ENCODE measurements at regions not wholly inside any gene's neighbourhood (a gene's known extent, or its start where the extent isn't known, plus 50 kb on each side); places are given as distances from the start of the nearest gene placed in this dataset.
"Not testable (repeated sequence)": the region's sequence is repeated elsewhere in the genome, so short reads cannot be mapped to it uniquely, and the experiment has no call there.

GRCh38 chr17:36840796-36841195 is 96.5 kb upstream of the LHX1 start:
- H3K36me3 ChIP-seq (replicated peaks; ENCODE audit: control insufficient read depth, insufficient read depth, low read length) = no peaks in the 10 kb centered on the region
- peaks cover 4% of the 10 kb centered on the region for H3K27me3 ChIP-seq (ENCODE audit: control insufficient read depth, insufficient read depth, low read length)
- no peak overlapping the region for H3K4me3 ChIP-seq (ENCODE audit: insufficient read depth, low read depth, low read length)
- no peak for DNase-seq

- Histone ChIP-seq H3K36me3 (replicated peaks; ENCODE audit: control insufficient read depth, insufficient read depth, low read length) (no peaks in the 10 kb centered on the region), H3K27me3 (ENCODE audit: control insufficient read depth, insufficient read depth, low read length) (peaks cover 3% of the 10 kb centered on the region), H3K4me3 (ENCODE audit: insufficient read depth, low read depth, low read length) (no peak overlapping the region)
- DNase-seq = peak; percentile 53
Measured at GRCh38 chr17:36842231-36842819, 95.0 kb upstream of the LHX1 start.

- DNase-seq = peak; percentile 62
- no peaks in the 10 kb centered on the region for H3K36me3 ChIP-seq (replicated peaks; ENCODE audit: control insufficient read depth, insufficient read depth, low read length)
- H3K4me3 ChIP-seq (ENCODE audit: insufficient read depth, low read depth, low read length) = no peak overlapping the region
- H3K27me3 ChIP-seq (ENCODE audit: control insufficient read depth, insufficient read depth, low read length) = peaks cover 3% of the 10 kb centered on the region
Measured at GRCh38 chr17:36842963-36843558, 94.2 kb upstream of the LHX1 start.

GRCh38 chr17:36844013-36844412 is 93.3 kb upstream of the LHX1 start:
- Histone ChIP-seq H3K4me3 (ENCODE audit: insufficient read depth, low read depth, low read length) (no peak overlapping the region), H3K36me3 (replicated peaks; ENCODE audit: control insufficient read depth, insufficient read depth, low read length) (no peaks in the 10 kb centered on the region), H3K27me3 (ENCODE audit: control insufficient read depth, insufficient read depth, low read length) (peaks cover 3% of the 10 kb centered on the region)
- DNase-seq = no peak

- no peak for DNase-seq
- no peak overlapping the region for H3K4me3 ChIP-seq (ENCODE audit: insufficient read depth, low read depth, low read length)
- H3K27me3 ChIP-seq (ENCODE audit: control insufficient read depth, insufficient read depth, low read length) = peaks cover 3% of the 10 kb centered on the region
- no peaks in the 10 kb centered on the region for H3K36me3 ChIP-seq (replicated peaks; ENCODE audit: control insufficient read depth, insufficient read depth, low read length)
Measured at GRCh38 chr17:36844601-36845000, 92.7 kb upstream of the LHX1 start.

- Histone ChIP-seq H3K4me3 (ENCODE audit: insufficient read depth, low read depth, low read length) (no peak overlapping the region), H3K36me3 (replicated peaks; ENCODE audit: control insufficient read depth, insufficient read depth, low read length) (no peaks in the 10 kb centered on the region), H3K27me3 (ENCODE audit: control insufficient read depth, insufficient read depth, low read length) (peaks cover 3% of the 10 kb centered on the region)
- peak; percentile 23 for DNase-seq
Measured at GRCh38 chr17:36845916-36846315, 91.4 kb upstream of the LHX1 start.

GRCh38 chr17:36846410-36847292 is 90.6 kb upstream of the LHX1 start:
- peak; percentile 38 for DNase-seq
- no peak overlapping the region for H3K4me3 ChIP-seq (ENCODE audit: insufficient read depth, low read depth, low read length)
- peaks cover 3% of the 10 kb centered on the region for H3K27me3 ChIP-seq (ENCODE audit: control insufficient read depth, insufficient read depth, low read length)
- H3K36me3 ChIP-seq (replicated peaks; ENCODE audit: control insufficient read depth, insufficient read depth, low read length) = no peaks in the 10 kb centered on the region

- DNase-seq = peak; percentile 38
- H3K4me3 ChIP-seq (ENCODE audit: insufficient read depth, low read depth, low read length) = no peak overlapping the region
- peaks cover 1% of the 10 kb centered on the region; the same call in 1 of the 2 replicates for H3K27me3 ChIP-seq (ENCODE audit: control insufficient read depth, insufficient read depth, low read length)
- no peaks in the 10 kb centered on the region for H3K36me3 ChIP-seq (replicated peaks; ENCODE audit: control insufficient read depth, insufficient read depth, low read length)
Measured at GRCh38 chr17:36848008-36848902, 89.0 kb upstream of the LHX1 start.

- DNase-seq; H3K36me3 ChIP-seq (replicated peaks; ENCODE audit: control insufficient read depth, insufficient read depth, low read length); H3K4me3 ChIP-seq (ENCODE audit: insufficient read depth, low read depth, low read length); H3K27me3 ChIP-seq (ENCODE audit: control insufficient read depth, insufficient read depth, low read length): not testable (repeated sequence)
Measured at GRCh38 chr17:36849020-36849419, 88.3 kb upstream of the LHX1 start.

- Histone ChIP-seq H3K36me3 (replicated peaks; ENCODE audit: control insufficient read depth, insufficient read depth, low read length) (no peaks in the 10 kb centered on the region), H3K27me3 (ENCODE audit: control insufficient read depth, insufficient read depth, low read length) (peaks cover 1% of the 10 kb centered on the region; the same call in 1 of the 2 replicates), H3K4me3 (ENCODE audit: insufficient read depth, low read depth, low read length) (no peak overlapping the region)
- DNase-seq = peak; percentile 60
Measured at GRCh38 chr17:36849871-36850348, 87.4 kb upstream of the LHX1 start.

- Histone ChIP-seq H3K27me3 (ENCODE audit: control insufficient read depth, insufficient read depth, low read length) (peaks cover 1% of the 10 kb centered on the region; the same call in 1 of the 2 replicates), H3K36me3 (replicated peaks; ENCODE audit: control insufficient read depth, insufficient read depth, low read length) (no peaks in the 10 kb centered on the region), H3K4me3 (ENCODE audit: insufficient read depth, low read depth, low read length) (no peak overlapping the region)
- no peak for DNase-seq
Measured at GRCh38 chr17:36850790-36851189, 86.5 kb upstream of the LHX1 start.

- Histone ChIP-seq H3K27me3 (ENCODE audit: control insufficient read depth, insufficient read depth, low read length) (peaks cover 1% of the 10 kb centered on the region; the same call in 1 of the 2 replicates), H3K4me3 (ENCODE audit: insufficient read depth, low read depth, low read length) (no peak overlapping the region), H3K36me3 (replicated peaks; ENCODE audit: control insufficient read depth, insufficient read depth, low read length) (no peaks in the 10 kb centered on the region)
- DNase-seq = no peak
Measured at GRCh38 chr17:36851250-36851649, 86.0 kb upstream of the LHX1 start.

GRCh38 chr17:36852478-36852877 is 84.8 kb upstream of the LHX1 start:
- H3K4me3 ChIP-seq (ENCODE audit: insufficient read depth, low read depth, low read length); H3K27me3 ChIP-seq (ENCODE audit: control insufficient read depth, insufficient read depth, low read length); H3K36me3 ChIP-seq (replicated peaks; ENCODE audit: control insufficient read depth, insufficient read depth, low read length); DNase-seq: not testable (repeated sequence)

- Histone ChIP-seq H3K27me3 (ENCODE audit: control insufficient read depth, insufficient read depth, low read length) (no peaks in the 10 kb centered on the region), H3K4me3 (ENCODE audit: insufficient read depth, low read depth, low read length) (no peak overlapping the region), H3K36me3 (replicated peaks; ENCODE audit: control insufficient read depth, insufficient read depth, low read length) (no peaks in the 10 kb centered on the region)
- DNase-seq = no peak
Measured at GRCh38 chr17:36854982-36855381, 82.3 kb upstream of the LHX1 start.
